Activated CD4-positive, alpha-beta T cell treated with anti-CD3 and anti-CD28 coated beads, Interleukin-2, amount 50 U/mL, for 1 hour (primary cell): ENCODE measurements at regions not wholly inside any gene's neighbourhood (a gene's known extent, or its start where the extent isn't known, plus 50 kb on each side); places are given as distances from the start of the nearest gene placed in this dataset.

Source experiments
- DNase-seq: peaks from one replicate; pipeline ENCODE4 v3.0.0-alpha.2; 2020

DNA sequence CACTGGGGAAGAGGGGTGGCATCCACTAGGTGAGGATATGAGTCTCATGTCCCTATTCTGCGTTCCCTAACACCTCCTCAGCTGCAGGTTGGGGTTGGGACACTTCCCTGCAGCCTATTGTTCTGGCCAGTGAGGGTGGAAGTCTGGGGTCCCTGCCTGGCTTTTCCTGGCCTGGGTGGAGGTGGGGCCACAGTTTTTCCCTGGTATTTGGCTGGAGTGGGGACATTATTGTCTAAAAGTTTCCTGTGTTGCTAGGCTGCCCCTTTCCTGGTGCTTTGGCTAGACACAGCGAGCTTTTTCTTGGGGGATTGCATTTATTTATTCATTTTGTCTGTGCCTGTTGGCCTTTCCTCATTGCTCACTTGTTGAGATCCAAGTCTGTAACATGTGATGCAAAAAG, 559.5 kb upstream of the IGFBP3 start:
- DNase-seq, result no peak

GRCh38 chr7:46479680-46480079, 558.6 kb upstream of the IGFBP3 start:
- DNase-seq, result no peak

- DNase-seq, result no peak
Observed at GRCh38 chr7:46478046-46478445, 557.0 kb upstream of the IGFBP3 start.

DNA sequence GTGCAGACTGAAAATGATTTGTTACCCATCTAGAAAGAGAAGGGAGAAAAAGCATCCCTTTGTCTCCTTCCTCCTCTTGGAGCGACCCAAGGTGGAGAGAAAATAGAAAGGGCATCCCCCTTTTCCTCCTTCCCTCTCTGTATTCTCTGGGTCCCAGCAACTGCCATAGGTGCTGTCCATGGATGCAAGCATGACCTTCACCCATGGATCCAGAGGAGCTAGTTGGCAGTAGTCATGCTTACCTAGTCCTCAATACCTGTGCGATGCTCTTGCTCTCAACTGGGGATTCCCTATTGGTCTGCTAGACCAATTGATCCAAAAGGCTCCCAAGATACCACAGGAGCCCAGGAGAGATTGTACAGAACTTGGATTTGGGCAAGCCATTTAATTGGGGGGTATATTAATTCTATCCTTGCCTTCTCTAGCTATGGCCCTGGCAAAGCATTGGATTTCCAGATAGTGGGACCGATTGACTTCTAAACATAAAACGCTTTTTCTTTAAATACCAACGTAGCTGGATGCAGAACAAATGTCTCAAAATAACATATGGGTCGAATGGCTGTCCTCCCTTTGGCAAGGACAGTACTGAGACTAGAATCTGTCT, 547.8 kb upstream of the IGFBP3 start:
- no peak for DNase-seq

GRCh38 chr7:46463170-46463569, 542.1 kb upstream of the IGFBP3 start:
- DNase-seq, result no peak

DNA sequence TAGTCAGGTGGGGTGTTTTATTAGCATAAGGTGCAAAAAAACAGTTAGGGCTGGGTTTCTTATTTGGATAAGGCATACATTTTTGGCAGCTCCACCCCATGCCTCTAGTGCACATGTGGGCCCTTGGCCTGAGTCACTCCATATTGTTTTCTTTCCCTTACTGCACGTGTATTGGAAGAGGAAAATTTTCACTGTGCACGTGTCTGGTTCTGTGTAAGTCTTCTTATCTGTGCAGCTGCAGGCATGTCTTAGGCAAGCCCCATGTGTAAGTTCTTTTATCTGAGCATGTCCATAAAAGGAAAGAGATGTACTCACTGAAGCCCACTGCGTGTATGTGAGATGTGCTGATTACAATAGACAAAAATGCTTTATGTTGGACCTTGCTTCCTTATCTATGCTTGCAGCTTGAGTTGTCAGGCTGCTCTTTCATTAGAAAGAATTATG, 540.3 kb upstream of the IGFBP3 start:
- no peak for DNase-seq

DNA sequence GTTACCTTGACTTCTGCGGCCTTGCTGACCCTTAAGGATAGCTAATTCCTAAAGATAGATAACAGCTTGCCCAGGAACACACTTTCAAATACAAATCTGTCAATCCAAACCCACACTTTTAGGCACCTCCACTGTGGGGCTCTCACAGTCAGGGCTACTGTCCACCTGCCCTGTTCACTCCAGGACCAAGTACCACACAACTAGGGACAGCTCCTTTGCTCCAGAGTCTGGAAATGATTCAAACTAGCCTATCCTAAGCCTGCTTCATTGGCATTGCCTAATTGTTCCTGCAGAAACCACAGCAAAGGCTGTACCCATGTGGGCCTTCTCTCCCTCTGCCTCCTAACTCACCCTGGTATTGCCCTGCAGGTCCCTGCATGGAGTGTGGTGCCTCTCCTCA, 538.9 kb upstream of the IGFBP3 start:
- DNase-seq, result no peak

GRCh38 chr7:46454816-46455215, 533.7 kb upstream of the IGFBP3 start:
- no peak for DNase-seq

DNA sequence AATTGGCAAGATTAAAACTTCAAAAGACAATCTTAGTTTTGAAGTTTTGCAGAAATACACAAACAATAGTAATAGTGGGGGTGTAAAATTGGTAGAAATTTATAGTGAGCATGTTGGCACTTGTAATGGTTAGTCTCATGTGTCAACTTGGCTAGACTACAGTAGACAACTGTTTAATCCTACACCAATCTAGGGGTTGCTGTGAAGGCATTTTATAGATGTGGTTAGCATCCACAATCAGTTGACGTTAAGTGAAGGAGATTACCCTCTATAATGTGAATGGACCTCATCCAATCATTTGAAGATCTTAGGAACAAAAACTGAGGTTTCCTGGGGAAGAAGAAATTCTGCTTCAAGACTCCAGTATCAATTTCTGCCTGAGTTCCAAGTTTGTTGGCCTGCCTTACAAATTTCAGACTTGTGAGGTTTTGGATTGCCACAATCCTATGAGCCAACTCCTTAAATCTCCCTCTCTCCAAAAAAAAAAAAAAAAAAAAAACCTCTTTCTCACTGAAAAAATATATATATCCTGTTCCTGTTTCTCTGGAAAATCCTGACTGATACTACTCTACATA, 531.6 kb upstream of the IGFBP3 start:
- no peak for DNase-seq

DNA sequence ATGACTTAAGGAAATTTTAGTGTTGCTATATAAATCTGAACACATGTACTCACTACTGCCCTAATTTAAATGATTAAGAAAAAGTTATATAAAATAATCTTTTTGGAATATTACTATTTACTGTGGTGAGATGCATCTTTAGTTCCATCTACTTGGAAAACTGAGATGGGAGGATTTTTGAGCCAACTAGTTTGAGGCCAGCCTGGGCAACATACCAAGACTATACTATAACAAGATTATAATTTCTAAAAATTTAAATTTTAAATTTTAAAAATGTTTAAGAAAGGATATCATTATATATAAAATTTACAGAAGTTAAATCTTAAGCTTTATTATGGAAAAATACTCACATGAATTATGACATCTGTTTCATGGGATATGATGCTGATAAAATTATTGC, 530.8 kb upstream of the IGFBP3 start:
- DNase-seq, result no peak

- no peak for DNase-seq
Observed at GRCh38 chr7:46450886-46451285, 529.8 kb upstream of the IGFBP3 start.

GRCh38 chr7:46450425-46450824, 529.4 kb upstream of the IGFBP3 start:
- DNase-seq, result no peak

DNA sequence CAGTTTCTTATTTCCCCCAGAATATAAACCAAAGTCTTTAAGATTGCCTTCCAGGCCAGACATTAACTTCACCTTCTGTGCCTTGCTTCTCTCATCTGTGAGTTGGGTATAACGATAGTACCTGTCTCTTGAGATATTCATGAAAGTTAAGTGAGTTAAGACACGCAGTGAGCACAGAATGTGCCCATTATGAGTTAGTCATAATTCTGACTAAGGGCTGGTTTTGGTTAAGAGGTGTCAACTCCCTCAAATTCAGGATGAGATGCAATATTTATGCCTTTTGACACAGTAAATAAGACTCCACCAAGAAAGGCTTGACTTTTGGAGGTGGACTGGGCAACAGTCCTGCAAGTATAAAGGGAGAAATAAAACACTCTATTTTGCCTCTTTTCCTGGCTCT, 528.7 kb upstream of the IGFBP3 start:
- no peak for DNase-seq

- DNase-seq, result no peak
Observed at GRCh38 chr7:46448478-46448877, 527.4 kb upstream of the IGFBP3 start.

DNA sequence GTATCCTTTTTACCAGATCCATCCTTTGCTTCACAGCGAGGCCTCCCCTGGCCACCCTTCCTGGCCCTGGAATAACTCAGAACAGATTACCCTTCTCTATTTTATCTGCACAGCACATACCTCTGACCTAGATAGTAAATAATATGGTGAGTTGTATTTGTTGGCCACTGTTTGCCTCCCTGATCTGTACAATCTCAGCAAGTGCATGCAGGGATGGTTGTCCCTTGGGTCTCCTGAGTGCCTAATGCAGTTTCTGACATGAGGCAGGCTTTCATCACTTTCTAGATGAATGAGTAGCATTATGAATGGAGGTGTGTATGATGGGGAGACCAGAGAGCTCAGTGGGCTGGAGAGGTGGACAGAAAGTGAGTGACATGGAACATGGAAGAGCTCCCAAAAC, 525.1 kb upstream of the IGFBP3 start:
- no peak for DNase-seq

GRCh38 chr7:46444256-46444655, 523.2 kb upstream of the IGFBP3 start:
- DNase-seq, result no peak

- no peak for DNase-seq
Observed at GRCh38 chr7:46440186-46440585, 519.1 kb upstream of the IGFBP3 start.

DNA sequence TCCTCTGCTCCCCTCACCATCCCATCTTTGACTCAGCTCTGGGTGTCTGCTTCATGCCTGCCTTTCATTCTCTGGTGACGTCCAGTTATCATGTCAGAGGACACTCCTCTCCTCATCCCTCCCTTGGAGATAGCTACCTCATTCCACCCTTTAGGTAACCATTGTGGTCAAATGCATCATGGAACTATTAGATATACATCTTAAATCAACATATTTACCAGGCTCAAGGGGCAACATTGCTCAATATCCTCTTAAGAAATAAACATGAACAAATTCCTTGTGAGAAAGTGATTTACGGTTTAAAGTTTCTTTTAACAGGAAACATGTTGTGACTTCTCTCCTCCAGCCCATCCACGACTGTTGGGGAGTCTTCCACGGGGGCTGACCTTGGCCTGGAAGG, 511.6 kb upstream of the IGFBP3 start:
- DNase-seq, result no peak

DNA sequence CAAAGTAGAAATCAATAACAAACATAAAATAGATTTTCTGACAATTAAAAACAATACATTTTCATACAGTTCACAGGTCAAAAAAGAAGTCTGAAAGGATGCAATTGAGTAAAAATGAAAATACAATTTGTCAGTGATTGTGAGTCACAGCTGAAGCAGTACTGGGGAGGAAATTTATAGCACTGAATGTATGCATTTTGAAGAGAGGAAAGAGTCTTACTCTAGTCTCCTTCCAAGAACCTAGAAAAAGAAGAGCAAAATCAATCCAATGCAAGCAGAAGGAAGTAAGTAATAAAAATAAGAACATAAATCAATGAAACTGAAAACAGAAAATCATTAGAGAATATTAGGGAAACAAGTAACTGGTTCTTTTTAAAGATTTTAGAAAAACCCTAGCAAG, 507.2 kb upstream of the IGFBP3 start:
- no peak for DNase-seq

- no peak for DNase-seq
Observed at GRCh38 chr7:46424934-46425333, 503.9 kb upstream of the IGFBP3 start.

- DNase-seq, result no peak
Observed at GRCh38 chr7:46421441-46422230, 500.6 kb upstream of the IGFBP3 start.

- DNase-seq, result no peak
Observed at GRCh38 chr7:46414946-46415345, 493.9 kb upstream of the IGFBP3 start.

DNA sequence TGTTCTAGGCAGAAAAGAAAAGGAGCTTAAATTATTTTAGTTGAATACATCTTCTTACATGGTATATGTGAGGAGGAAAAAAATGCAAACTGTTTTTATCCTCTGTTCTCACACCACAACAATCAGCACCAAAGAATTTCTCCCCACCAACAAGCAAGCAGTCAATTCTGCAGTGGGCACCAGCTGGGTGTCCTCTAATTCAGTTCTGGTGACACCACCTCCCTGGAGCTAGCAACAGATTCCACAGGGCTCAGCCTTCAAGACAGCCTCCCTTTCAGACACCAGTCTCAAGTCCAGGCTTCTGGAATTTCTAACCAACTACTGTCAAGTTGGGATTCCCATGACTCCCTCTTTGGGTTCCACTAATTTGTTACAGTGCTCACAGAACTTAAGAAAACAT, 490.2 kb upstream of the IGFBP3 start:
- no peak for DNase-seq

GRCh38 chr7:46407125-46407524, 486.1 kb upstream of the IGFBP3 start:
- no peak for DNase-seq

- DNase-seq, result no peak
Observed at GRCh38 chr7:46397591-46397990, 476.5 kb upstream of the IGFBP3 start.
